ENCODE measurements at regions not wholly inside any gene's neighbourhood (a gene's known extent, or its start where the extent isn't known, plus 50 kb on each side); places are given as distances from the start of the nearest gene placed in this dataset.

- no peak overlapping the region for H3K27ac Mint-ChIP-seq
- intact Hi-C loops (cut with micrococcal nuclease): no loop called here
- no peaks in the 10 kb centered on the region for H3K36me3 ChIP-seq (replicated peaks in 1 of 2; ENCODE audit: control insufficient read depth in 1 of 2, insufficient read depth in 2 of 2, low read length in 2 of 2)
- no peak overlapping the region for H3K4me3 ChIP-seq (replicated peaks in 1 of 3; ENCODE audit: low read depth in 2 of 3, low read length in 3 of 3)
- H3K9me3 Mint-ChIP-seq: peaks cover 0 to 17% (median 9%) of the 10 kb centered on the region in 7 donors
- no peak overlapping the region for H3K27ac ChIP-seq (ENCODE audit: low read depth in 1 of 2, low read length in 2 of 2)
- H3K9me3 ChIP-seq (replicated peaks in 1 of 2; ENCODE audit: control insufficient read depth in 1 of 2, insufficient read depth in 1 of 2, low read length in 2 of 2): peaks cover 12 to 21% of the 10 kb centered on the region in 2 donors
- H3K27me3 ChIP-seq (ENCODE audit: control insufficient read depth in 2 of 2, insufficient read depth in 2 of 2, low read length in 2 of 2): no peaks in the 10 kb centered on the region
- H3K27me3 Mint-ChIP-seq (ENCODE audit: low read depth in 3 of 3): peaks cover 0 to 1% (median 0%) of the 10 kb centered on the region in 3 donors
- H3K4me2 ChIP-seq (replicated peaks; ENCODE audit: extremely low read depth, low read length, poor library complexity, severe bottlenecking): no peak overlapping the region
- H2AFZ ChIP-seq (ENCODE audit: insufficient read depth, low read depth, low read length, poor library complexity, severe bottlenecking): no peak overlapping the region
- DNase-seq: no peak
- H3K4me1 Mint-ChIP-seq: no peaks in the 10 kb centered on the region
- no peaks in the 10 kb centered on the region for H4K20me1 ChIP-seq (ENCODE audit: insufficient read depth, low read length)
- H3K79me2 ChIP-seq (ENCODE audit: insufficient read depth, low read length): no peaks in the 10 kb centered on the region
- no peak overlapping the region for H3K9ac ChIP-seq (ENCODE audit: insufficient read depth, low read length, poor library complexity, severe bottlenecking)
- 90% methylated on average over 2 of the region's 4 CpGs for WGBS (ENCODE audit: insufficient coverage)
- no peak overlapping the region for H3K4me3 Mint-ChIP-seq
- no peaks in the 10 kb centered on the region for H3K36me3 Mint-ChIP-seq
- no peaks in the 10 kb centered on the region for H3K4me1 ChIP-seq (ENCODE audit: control insufficient read depth in 1 of 2, insufficient read depth in 2 of 2, low read length in 2 of 2)
- TF ChIP-seq CTCF (IDR thresholded peaks at IDR 0.05): no peak
Measured at GRCh38 chr1:95584315-95584714, 350.3 kb downstream of the RWDD3 start.

- H2AFZ ChIP-seq (ENCODE audit: insufficient read depth, low read depth, low read length, poor library complexity, severe bottlenecking): no peak overlapping the region
- H3K27ac ChIP-seq (ENCODE audit: low read depth in 1 of 2, low read length in 2 of 2): no peak overlapping the region
- Mint-ChIP-seq H3K27me3 (ENCODE audit: low read depth in 3 of 3) (peaks cover 0 to 2% (median 1%) of the 10 kb centered on the region in 3 donors), H3K36me3 (no peaks in the 10 kb centered on the region), H3K4me3 (no peak overlapping the region), H3K9me3 (peaks cover 0 to 15% (median 8%) of the 10 kb centered on the region in 7 donors), H3K27ac (no peak overlapping the region), H3K4me1 (no peaks in the 10 kb centered on the region)
- no peaks in the 10 kb centered on the region for H4K20me1 ChIP-seq (ENCODE audit: insufficient read depth, low read length)
- no peak overlapping the region for H3K9ac ChIP-seq (ENCODE audit: insufficient read depth, low read length, poor library complexity, severe bottlenecking)
- WGBS (ENCODE audit: insufficient coverage): no CpG with 5 or more reads among the region's 3 CpGs
- intact Hi-C loops (cut with micrococcal nuclease): no loop called here
- no peaks in the 10 kb centered on the region for H3K4me1 ChIP-seq (ENCODE audit: control insufficient read depth in 1 of 2, insufficient read depth in 2 of 2, low read length in 2 of 2)
- no peaks in the 10 kb centered on the region for H3K27me3 ChIP-seq (ENCODE audit: control insufficient read depth in 2 of 2, insufficient read depth in 2 of 2, low read length in 2 of 2)
- H3K79me2 ChIP-seq (ENCODE audit: insufficient read depth, low read length): no peaks in the 10 kb centered on the region
- DNase-seq: no peak
- no peaks in the 10 kb centered on the region for H3K36me3 ChIP-seq (replicated peaks in 1 of 2; ENCODE audit: control insufficient read depth in 1 of 2, insufficient read depth in 2 of 2, low read length in 2 of 2)
- TF ChIP-seq CTCF (IDR thresholded peaks at IDR 0.05): no peak
- H3K4me2 ChIP-seq (replicated peaks; ENCODE audit: extremely low read depth, low read length, poor library complexity, severe bottlenecking): no peak overlapping the region
- H3K9me3 ChIP-seq (replicated peaks in 1 of 2; ENCODE audit: control insufficient read depth in 1 of 2, insufficient read depth in 1 of 2, low read length in 2 of 2): peaks cover 5 to 8% of the 10 kb centered on the region in 2 donors
- no peak overlapping the region for H3K4me3 ChIP-seq (replicated peaks in 1 of 3; ENCODE audit: low read depth in 2 of 3, low read length in 3 of 3)
Measured at GRCh38 chr1:95604771-95605170, 370.8 kb downstream of the RWDD3 start.

Measured in CD14-positive monocyte (primary cell).